Gastrocnemius medialis (tissue), 4 donors: ENCODE measurements at regions not wholly inside any gene's neighbourhood (a gene's known extent, or its start where the extent isn't known, plus 50 kb on each side); places are given as distances from the start of the nearest gene placed in this dataset.

ENCODE experiments used
- ATAC-seq, 2 donors: fragments of 150-250 bp; one replicate each; pipeline ENCODE4 v1.9.1; 2016
- DNase-seq, 2 donors: peaks; one replicate each; pipeline ENCODE4 v3.0.0-alpha.2; 2019
- H3K27ac ChIP-seq, 4 donors: fragments of 200-600 bp; sonication (generic); 1 replicate in 1 of 4; 2 replicates in 3 of 4; pipeline ENCODE4 v1.5.1; 2016 to 2018; ENCODE audit warnings: mild to moderate bottlenecking in 2 of 4, moderate library complexity in 1 of 4
- H3K27me3 ChIP-seq, 3 donors: fragments of 200-600 bp; sonication (generic) in 2 of 3; 1 replicate in 1 of 3; 2 replicates in 2 of 3; pipeline versions ENCODE4 v1.5.1 to v1.6.0; 2016 to 2019; ENCODE audit warnings: mild to moderate bottlenecking in 1 of 3, moderate library complexity in 1 of 3
- H3K36me3 ChIP-seq, 2 donors: fragments of 200-600 bp; sonication (generic) in 1 of 2; one replicate each; pipeline ENCODE4 v1.5.1; 2017 to 2018
- H3K4me1 ChIP-seq, 2 donors: fragments of 200-600 bp; sonication (generic) in 1 of 2; one replicate each; pipeline ENCODE4 v1.5.1; 2016 to 2017; ENCODE audit warnings: mild to moderate bottlenecking in 2 of 2
- H3K4me3 ChIP-seq, 4 donors: fragments of 200-600 bp; sonication (generic) in 3 of 4; 1 replicate in 1 of 4; 2 replicates in 3 of 4; pipeline ENCODE4 v1.5.1; 2016 to 2019; ENCODE audit warnings: mild to moderate bottlenecking in 2 of 4
- H3K9me3 ChIP-seq, 3 donors: fragments of 200-600 bp; sonication (generic) in 2 of 3; 1 replicate in 1 of 3; 2 replicates in 2 of 3; pipeline ENCODE4 v1.5.1; 2016 to 2019
- POLR2A ChIP-seq, 2 donors: fragments of 450-650 bp; IDR thresholded peaks; one replicate each; pipeline ENCODE4 v1.6.1; 2017; ENCODE audit warnings: antibody characterized with exemption in 2 of 2, mild to moderate bottlenecking in 2 of 2, moderate library complexity in 2 of 2
- in situ Hi-C, 4 donors: fragments of 200-750 bp; cut with MboI; loops; one replicate each; pipeline versions ENCODE4 v1.15.0 to v1.8.0; 2017; ENCODE audit warnings: low sequenced_read_pairs in 4 of 4
- intact Hi-C: fragments of 100-400 bp; cut with DNase I; formaldehyde crosslinking; loops from one replicate; pipeline ENCODE4 v1.15.1; 2023; ENCODE audit warnings: low total_unique reads
- TF ChIP-seq, protein P1 (sequence below), 5 experiments: fragments of 450-650 bp in 3 of 5; fragments of 200-600 bp in 2 of 5; sonication (generic) in 2 of 5; IDR thresholded peaks in 4 of 5; conservative IDR thresholded peaks in 1 of 5; 1 replicate in 4 of 5; 2 replicates in 1 of 5; pipeline ENCODE4 v1.5.1; 2016 to 2019; ENCODE audit warnings: antibody characterized with exemption in 5 of 5, mild to moderate bottlenecking in 3 of 5, moderate library complexity in 3 of 5

DNA sequence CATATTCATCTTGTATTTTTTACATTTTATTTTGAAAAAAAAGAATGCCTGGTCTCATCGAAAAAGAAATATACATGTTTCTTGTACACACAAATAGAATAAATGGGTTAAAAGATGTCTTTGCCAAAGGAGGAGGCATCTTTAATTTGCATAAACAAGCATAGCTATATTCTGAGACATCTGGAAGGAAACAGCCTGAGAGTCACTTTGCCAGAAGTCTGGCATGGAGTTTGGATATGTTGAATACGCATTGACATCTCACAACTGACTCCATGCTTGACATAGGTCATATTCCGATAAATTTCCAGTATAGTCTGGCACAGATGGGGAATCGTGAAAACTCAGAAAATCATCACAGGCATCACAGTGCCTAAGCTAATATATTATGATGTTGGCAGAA is 1317.5 kb upstream of the CELF4 start:
- no peak overlapping the region for H3K27ac ChIP-seq
- H3K27me3 ChIP-seq = no peaks in the 10 kb centered on the region
- no peaks in the 10 kb centered on the region for H3K36me3 ChIP-seq
- no peak overlapping the region for H3K4me3 ChIP-seq
- in situ Hi-C loops = no loop called here
- DNase-seq = no peak
- intact Hi-C loops = no loop called here
- no peaks in the 10 kb centered on the region for H3K9me3 ChIP-seq
- no peaks in the 10 kb centered on the region for H3K4me1 ChIP-seq
- no peak for ATAC-seq
- TF ChIP-seq POLR2A (IDR thresholded peaks at IDR 0.05) = no peak
- TF ChIP-seq, protein P1, sequence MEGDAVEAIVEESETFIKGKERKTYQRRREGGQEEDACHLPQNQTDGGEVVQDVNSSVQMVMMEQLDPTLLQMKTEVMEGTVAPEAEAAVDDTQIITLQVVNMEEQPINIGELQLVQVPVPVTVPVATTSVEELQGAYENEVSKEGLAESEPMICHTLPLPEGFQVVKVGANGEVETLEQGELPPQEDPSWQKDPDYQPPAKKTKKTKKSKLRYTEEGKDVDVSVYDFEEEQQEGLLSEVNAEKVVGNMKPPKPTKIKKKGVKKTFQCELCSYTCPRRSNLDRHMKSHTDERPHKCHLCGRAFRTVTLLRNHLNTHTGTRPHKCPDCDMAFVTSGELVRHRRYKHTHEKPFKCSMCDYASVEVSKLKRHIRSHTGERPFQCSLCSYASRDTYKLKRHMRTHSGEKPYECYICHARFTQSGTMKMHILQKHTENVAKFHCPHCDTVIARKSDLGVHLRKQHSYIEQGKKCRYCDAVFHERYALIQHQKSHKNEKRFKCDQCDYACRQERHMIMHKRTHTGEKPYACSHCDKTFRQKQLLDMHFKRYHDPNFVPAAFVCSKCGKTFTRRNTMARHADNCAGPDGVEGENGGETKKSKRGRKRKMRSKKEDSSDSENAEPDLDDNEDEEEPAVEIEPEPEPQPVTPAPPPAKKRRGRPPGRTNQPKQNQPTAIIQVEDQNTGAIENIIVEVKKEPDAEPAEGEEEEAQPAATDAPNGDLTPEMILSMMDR (IDR thresholded peaks at IDR 0.05 in 4 of 5, conservative IDR thresholded peaks at IDR 0.05 in 1 of 5) = no peak

DNA sequence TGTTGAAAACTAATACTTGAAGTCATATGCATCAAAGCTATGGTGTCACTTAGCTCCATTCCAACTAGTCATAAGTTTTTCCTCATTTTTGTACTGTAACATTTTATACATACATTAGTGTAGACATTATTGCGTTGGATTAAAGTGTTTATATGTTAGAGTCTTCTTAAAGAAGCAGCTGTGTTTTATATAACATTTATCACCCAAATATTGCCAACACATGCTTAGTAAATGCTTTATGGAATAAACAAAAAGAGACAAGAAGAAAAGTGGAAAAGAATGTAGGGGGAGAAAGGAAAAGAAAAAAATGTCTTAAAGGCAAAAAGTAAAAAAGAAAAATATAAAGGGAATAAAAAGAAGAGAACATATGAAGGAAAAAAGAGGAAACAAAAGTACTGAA is 1314.3 kb upstream of the CELF4 start:
- Histone ChIP-seq H3K27me3 (no peaks in the 10 kb centered on the region), H3K27ac (no peak overlapping the region), H3K36me3 (no peaks in the 10 kb centered on the region), H3K4me3 (no peak overlapping the region), H3K4me1 (no peaks in the 10 kb centered on the region), H3K9me3 (no peaks in the 10 kb centered on the region)
- in situ Hi-C loops = loop anchor here in 1 of 4 donors (10.0 kb wide), 1 partner anchor 65 kb away; no protein-coding TSS in a partner anchor
- no peak for ATAC-seq
- no peak for TF ChIP-seq POLR2A (IDR thresholded peaks at IDR 0.05)
- TF ChIP-seq, protein P1 (IDR thresholded peaks at IDR 0.05 in 4 of 5, conservative IDR thresholded peaks at IDR 0.05 in 1 of 5) = no peak
- no peak for DNase-seq
- intact Hi-C loops = no loop called here

DNA sequence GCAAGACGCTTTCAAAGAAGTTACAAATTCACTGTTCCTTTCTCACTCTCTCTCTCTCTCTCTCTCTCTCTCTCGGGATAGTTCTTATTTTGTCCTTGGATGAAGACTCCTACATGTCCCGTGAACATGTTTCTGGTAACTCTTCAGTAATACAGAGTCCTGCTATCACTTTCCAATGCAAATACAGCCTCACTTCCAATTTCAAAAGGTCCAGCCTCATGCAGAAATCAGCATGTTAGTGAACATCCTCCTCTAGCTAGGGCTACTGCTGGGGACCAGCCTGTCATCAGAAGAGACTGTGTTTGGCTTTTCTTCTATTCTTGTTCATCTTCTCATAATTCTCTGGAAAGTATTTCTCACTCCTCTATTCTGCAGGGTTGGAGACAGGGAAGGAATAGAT is 1306.7 kb upstream of the CELF4 start:
- H3K4me1 ChIP-seq = no peaks in the 10 kb centered on the region
- H3K9me3 ChIP-seq = no peaks in the 10 kb centered on the region
- ATAC-seq = no peak
- no peak overlapping the region for H3K4me3 ChIP-seq
- no peaks in the 10 kb centered on the region for H3K27me3 ChIP-seq
- no peak for DNase-seq
- H3K27ac ChIP-seq = no peak overlapping the region
- TF ChIP-seq, protein P1 (IDR thresholded peaks at IDR 0.05 in 4 of 5, conservative IDR thresholded peaks at IDR 0.05 in 1 of 5) = no peak
- no peak for TF ChIP-seq POLR2A (IDR thresholded peaks at IDR 0.05)
- H3K36me3 ChIP-seq = no peaks in the 10 kb centered on the region
- intact Hi-C loops (no loop called here), in situ Hi-C loops (loop anchor here in 1 of 4 donors (10.0 kb wide), 1 partner anchor 58 kb away; no protein-coding TSS in a partner anchor)

DNA sequence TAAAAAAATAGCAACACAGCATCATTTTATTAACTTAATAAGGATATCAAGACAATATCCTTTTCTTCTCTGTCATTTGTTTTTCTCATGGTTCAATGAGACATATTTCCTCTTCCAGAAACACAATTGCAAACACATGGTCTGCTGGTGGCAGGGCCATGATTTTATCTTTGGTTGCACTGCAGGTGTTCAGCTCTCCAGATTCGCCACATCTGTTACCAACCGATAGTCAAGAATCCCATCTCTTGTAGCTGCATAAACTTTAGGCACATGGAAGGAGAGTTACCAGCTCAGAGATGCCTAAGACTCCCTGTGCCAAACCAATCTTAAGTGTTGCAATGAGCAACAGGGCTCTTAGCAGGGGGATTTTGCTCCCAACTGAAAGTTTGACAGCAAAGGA is 1303.2 kb upstream of the CELF4 start:
- Histone ChIP-seq H3K36me3 (no peaks in the 10 kb centered on the region), H3K4me1 (no peaks in the 10 kb centered on the region), H3K9me3 (no peaks in the 10 kb centered on the region), H3K27me3 (no peaks in the 10 kb centered on the region), H3K27ac (no peak overlapping the region), H3K4me3 (no peak overlapping the region)
- DNase-seq (no peak), ATAC-seq (no peak)
- in situ Hi-C loops = no loop called here
- TF ChIP-seq POLR2A (IDR thresholded peaks at IDR 0.05) = no peak
- TF ChIP-seq, protein P1 (IDR thresholded peaks at IDR 0.05 in 4 of 5, conservative IDR thresholded peaks at IDR 0.05 in 1 of 5) = no peak
- intact Hi-C loops = no loop called here

DNA sequence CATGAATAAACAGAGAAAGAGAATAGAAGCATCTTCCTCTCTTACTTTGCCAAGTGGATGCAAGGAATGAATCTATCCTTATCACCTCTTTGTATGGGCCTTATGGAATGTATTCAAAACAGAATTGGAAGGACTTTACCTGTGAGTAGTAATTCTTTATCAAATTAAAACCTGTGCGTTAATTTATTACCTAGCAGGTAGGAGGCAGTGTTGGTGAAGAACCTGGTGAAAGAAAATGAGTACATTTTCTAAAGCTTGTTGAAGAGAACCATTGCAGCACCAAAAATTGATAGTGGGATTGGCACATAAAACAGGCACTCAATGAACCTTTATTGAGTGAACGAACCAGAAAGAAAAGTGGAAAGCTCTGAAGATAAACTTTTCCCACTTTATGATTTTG is 1302.1 kb upstream of the CELF4 start:
- in situ Hi-C loops = no loop called here
- TF ChIP-seq, protein P1 (IDR thresholded peaks at IDR 0.05 in 4 of 5, conservative IDR thresholded peaks at IDR 0.05 in 1 of 5) = no peak
- no peak for TF ChIP-seq POLR2A (IDR thresholded peaks at IDR 0.05)
- Histone ChIP-seq H3K4me1 (no peaks in the 10 kb centered on the region), H3K27me3 (no peaks in the 10 kb centered on the region), H3K27ac (no peak overlapping the region), H3K36me3 (no peaks in the 10 kb centered on the region), H3K4me3 (no peak overlapping the region), H3K9me3 (no peaks in the 10 kb centered on the region)
- ATAC-seq = no peak
- intact Hi-C loops = no loop called here
- DNase-seq = no peak
